Mucosa of rectum (tissue), 2 donors: ENCODE measurements at regions not wholly inside any gene's neighbourhood (a gene's known extent, or its start where the extent isn't known, plus 50 kb on each side); places are given as distances from the start of the nearest gene placed in this dataset.

Experiments used
- H3K27ac ChIP-seq, 2 donors: one replicate each; pipeline ENCODE4 v1.7.0; 2013; ENCODE audit warnings: inconsistent platforms in 2 of 2, low read depth in 2 of 2, low read length in 2 of 2
- H3K27me3 ChIP-seq, 2 donors: one replicate each; pipeline ENCODE4 v1.7.0; 2013; ENCODE audit warnings: low read length in 2 of 2; ENCODE audit not compliant: control insufficient read depth in 2 of 2, insufficient read depth in 2 of 2
- H3K36me3 ChIP-seq, 2 donors: one replicate each; pipeline ENCODE4 v1.7.0; 2013; ENCODE audit warnings: low read length in 2 of 2; ENCODE audit not compliant: control insufficient read depth in 2 of 2, insufficient read depth in 2 of 2
- H3K4me1 ChIP-seq, 2 donors: one replicate each; pipeline ENCODE4 v1.7.0; 2013; ENCODE audit warnings: low read length in 2 of 2, mild to moderate bottlenecking in 1 of 2; ENCODE audit not compliant: control insufficient read depth in 2 of 2, insufficient read depth in 2 of 2
- H3K4me3 ChIP-seq, 2 donors: one replicate each; pipeline ENCODE4 v1.7.0; 2013; ENCODE audit warnings: low read length in 2 of 2
- H3K9ac ChIP-seq, 2 donors: one replicate each; pipeline ENCODE4 v1.7.0; 2013; ENCODE audit warnings: low read length in 2 of 2, low read depth in 1 of 2, mild to moderate bottlenecking in 1 of 2
- H3K9me3 ChIP-seq, 2 donors: one replicate each; pipeline ENCODE4 v1.7.0; 2013; ENCODE audit warnings: low read length in 2 of 2; ENCODE audit not compliant: control insufficient read depth in 2 of 2
- donor health status: healthy.
- donor health status: Normal muscosa, but diverticular disease.

DNA sequence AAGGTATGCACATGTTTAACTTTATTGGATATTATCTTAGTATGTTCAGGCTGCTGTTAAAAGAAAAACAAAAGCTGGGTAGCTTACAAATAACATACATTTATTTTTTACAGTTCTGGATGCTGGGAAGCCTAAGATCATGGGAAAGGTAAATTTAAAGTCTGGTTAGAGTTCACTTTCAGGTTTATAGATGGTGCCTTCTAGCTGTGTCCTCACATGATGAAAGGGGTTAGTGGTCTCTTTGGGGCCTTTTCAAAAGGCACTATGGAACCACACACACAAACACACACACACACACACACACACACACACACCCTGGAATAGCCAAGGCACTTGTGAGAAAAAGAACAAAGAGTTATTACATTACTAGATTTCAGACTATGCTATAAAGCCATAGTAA lies 805.8 kb upstream of the GJE1 start:
- no peak overlapping the region for H3K27ac ChIP-seq
- peak overlapping the region in 1 of 2 donors; percentile 34 for H3K4me3 ChIP-seq

DNA sequence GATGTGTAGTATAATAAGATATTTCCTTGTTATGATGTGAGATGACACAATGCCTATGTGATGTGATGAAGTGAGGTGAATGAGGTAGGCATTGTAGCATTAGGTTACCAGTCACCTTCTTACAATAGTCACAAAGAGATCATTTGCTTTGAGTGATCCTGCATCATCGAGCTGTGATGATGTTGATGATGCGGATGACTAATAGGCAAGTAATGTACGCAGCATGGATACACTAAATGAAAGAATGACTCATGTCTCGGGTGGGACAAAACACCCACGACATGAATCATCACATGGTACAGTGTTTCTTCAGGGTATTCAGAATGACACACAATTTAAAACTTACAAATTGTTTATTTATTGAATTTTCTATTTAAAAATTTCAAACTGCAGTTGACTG lies 806.3 kb upstream of the GJE1 start:
- H3K9me3 ChIP-seq: no peaks in the 10 kb centered on the region
- no peaks in the 10 kb centered on the region for H3K27me3 ChIP-seq
- no peaks in the 10 kb centered on the region for H3K36me3 ChIP-seq
- H3K27ac ChIP-seq: no peak overlapping the region
- peak overlapping the region in 1 of 2 donors; percentile 34 for H3K4me3 ChIP-seq
- H3K9ac ChIP-seq: no peak overlapping the region
- no peaks in the 10 kb centered on the region for H3K4me1 ChIP-seq

More for the DNA sequence above, 805.8 kb upstream of the GJE1 start:
- H3K36me3 ChIP-seq: no peaks in the 10 kb centered on the region
- no peak overlapping the region for H3K9ac ChIP-seq
- H3K27me3 ChIP-seq: no peaks in the 10 kb centered on the region
- H3K4me1 ChIP-seq: no peaks in the 10 kb centered on the region
- H3K9me3 ChIP-seq: no peaks in the 10 kb centered on the region

DNA sequence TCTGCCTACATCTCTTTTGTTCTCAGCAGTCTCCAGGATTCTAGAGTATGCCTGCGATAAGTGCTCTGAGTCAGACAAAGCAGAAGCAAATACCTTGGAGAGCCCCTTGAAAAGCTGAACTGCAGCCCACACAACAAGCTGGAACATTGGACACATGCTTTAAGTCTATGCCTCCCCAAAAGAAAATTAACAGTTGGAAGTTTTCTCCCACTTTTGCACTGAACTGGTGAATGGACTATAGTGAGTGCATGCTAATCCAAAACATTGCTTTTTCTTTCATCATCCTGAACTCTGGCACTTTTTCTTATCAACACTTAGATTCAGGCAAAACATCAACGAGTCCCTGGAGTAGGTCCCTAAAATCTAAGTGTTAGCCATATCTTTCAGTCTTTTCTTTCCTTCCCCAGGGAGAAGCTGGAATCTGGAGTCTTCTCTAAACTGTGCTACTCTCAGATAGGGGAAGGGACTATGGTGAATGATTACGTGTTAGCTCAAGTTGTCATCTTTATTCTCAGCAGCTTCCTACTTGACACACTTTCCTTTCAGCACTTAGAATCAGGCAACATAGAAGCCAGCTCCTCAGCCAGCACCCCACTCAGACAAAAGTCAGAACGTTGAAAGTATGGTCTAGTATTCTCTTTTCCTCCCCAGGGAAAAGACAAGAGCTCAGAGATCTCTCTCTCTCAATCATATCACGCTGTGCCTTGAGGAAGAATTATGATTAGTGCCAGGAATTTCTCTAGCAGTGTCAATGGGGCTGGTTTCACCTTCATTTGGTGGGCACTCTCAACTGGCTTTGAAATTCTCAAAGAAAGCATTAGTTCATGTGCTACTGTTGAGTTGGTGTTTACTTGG lies 811.0 kb upstream of the GJE1 start:
- no peak overlapping the region for H3K4me3 ChIP-seq
- no peak overlapping the region for H3K27ac ChIP-seq
- no peaks in the 10 kb centered on the region for H3K4me1 ChIP-seq

DNA sequence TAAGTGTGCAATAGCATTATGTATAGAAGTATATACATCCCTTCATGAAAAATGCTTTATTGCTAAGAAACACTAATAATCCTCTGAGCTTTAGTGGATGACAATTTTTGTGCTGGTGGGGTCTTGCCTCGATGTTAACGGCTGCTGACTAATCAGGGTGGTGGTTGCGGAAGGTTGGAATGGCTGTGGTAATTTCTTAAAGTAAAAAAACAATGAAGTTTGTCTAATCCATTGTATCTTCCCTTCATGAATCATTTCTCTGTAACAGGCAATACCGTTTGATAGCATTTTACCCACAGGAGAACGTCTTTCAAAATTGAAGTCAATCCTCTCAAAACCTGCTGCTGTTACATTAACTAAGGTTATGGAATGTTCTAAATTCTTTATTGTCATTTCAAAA lies 816.5 kb upstream of the GJE1 start:
- H3K4me1 ChIP-seq: no peaks in the 10 kb centered on the region
- H3K9me3 ChIP-seq: no peaks in the 10 kb centered on the region
- H3K27me3 ChIP-seq: no peaks in the 10 kb centered on the region
- no peak overlapping the region for H3K9ac ChIP-seq
- no peak overlapping the region for H3K27ac ChIP-seq
- H3K36me3 ChIP-seq: no peaks in the 10 kb centered on the region
- H3K4me3 ChIP-seq: no peak overlapping the region

More for the DNA sequence above, 811.0 kb upstream of the GJE1 start:
- no peak overlapping the region for H3K9ac ChIP-seq
- no peaks in the 10 kb centered on the region for H3K9me3 ChIP-seq
- H3K36me3 ChIP-seq: no peaks in the 10 kb centered on the region
- H3K27me3 ChIP-seq: no peaks in the 10 kb centered on the region

DNA sequence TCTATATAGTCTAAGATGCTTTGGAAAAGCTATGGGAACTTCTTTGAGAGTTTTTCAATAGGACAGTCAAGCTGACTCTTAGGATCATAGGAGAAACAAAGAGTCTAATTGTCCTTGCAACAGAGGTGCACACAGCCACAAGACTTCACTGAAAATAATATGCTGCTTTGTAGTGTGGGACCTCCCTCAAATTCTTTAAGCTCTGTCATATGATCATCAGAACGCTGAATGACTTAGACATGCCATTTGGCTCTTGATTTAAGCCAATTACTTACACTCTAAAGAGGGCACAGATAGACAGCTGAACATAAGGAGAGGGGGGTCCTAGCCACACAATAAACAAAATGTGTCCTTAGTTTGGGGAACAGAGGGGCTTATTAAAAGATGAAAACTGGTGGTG lies 818.7 kb upstream of the GJE1 start:
- no peaks in the 10 kb centered on the region for H3K9me3 ChIP-seq
- H3K4me3 ChIP-seq: no peak overlapping the region
- no peak overlapping the region for H3K9ac ChIP-seq
- H3K27me3 ChIP-seq: no peaks in the 10 kb centered on the region
- no peak overlapping the region for H3K27ac ChIP-seq
- H3K4me1 ChIP-seq: no peaks in the 10 kb centered on the region
- no peaks in the 10 kb centered on the region for H3K36me3 ChIP-seq

DNA sequence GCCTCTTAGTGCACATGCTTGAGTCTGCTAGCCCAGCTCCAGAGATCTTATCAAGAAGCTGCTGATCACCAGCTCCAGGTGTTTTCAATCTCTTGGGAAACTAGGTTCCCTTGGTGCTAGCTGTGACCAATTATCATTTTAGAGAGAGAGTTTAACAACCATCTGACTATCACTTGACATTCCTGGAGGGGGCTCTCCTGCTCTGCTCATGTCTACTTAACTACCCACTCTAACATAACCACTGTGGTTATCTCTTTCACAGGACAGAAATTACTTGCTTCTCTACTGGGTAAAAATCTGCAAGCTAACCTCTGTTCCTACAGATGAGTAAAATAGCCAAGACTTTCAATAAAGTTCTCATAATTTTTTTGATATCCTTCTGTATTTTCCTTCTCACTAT lies 823.4 kb upstream of the GJE1 start:
- no peaks in the 10 kb centered on the region for H3K9me3 ChIP-seq
- H3K27ac ChIP-seq: no peak overlapping the region
- no peak overlapping the region for H3K9ac ChIP-seq
- no peak overlapping the region for H3K4me3 ChIP-seq
- H3K36me3 ChIP-seq: no peaks in the 10 kb centered on the region
- H3K27me3 ChIP-seq: no peaks in the 10 kb centered on the region
- no peaks in the 10 kb centered on the region for H3K4me1 ChIP-seq

DNA sequence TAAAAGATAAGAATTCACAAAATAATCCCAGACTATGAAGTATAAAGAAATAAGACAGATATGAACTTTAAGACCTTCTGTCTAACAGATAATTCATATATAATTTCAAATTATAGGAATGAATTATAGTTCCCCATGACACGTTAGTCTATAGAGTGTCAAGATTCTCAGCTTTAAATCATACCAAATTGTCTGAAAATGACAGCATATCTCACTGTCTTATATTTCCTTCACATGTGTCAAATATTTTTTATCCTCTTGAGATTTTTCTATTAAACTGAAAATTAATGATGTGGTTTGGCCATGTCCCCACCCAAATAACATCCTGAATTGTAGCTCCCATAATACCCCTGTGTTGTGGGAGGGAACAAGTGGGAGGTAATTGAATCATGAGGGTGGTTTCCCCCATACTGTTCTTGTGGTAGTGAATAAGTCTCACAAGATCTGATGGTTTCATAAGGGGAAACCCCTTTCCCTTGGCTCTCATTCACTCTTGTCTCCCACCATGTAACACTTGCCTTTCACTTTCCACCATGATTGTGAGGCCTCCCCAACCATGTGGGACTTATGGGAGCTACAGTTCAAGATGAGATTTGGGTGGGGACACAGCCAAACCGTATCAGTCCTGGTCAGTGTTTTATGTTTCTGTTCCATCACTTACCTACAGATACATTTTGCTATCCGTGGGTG lies 825.3 kb upstream of the GJE1 start:
- Histone ChIP-seq H3K27me3 (no peaks in the 10 kb centered on the region), H3K4me1 (no peaks in the 10 kb centered on the region), H3K36me3 (no peaks in the 10 kb centered on the region), H3K27ac (no peak overlapping the region), H3K9ac (no peak overlapping the region), H3K4me3 (no peak overlapping the region), H3K9me3 (no peaks in the 10 kb centered on the region)

DNA sequence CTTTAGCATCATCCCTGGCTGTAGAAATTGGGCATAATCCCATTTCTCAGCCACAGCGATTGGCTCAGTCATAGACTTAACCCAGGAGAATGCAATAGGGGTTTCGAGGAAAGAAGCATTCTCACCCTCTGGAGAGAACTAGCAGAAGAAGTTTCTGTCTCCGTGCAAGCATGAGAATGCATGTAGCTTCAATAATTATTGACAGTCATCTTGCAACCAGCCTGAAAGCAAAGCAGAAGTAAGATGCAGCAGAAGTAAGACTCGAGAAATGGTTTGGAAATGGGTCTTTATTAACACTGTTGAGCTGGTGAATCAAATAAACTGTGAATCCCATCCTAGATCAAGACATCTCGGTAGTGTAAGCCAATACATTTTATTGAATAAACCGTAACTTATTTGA lies 828.8 kb upstream of the GJE1 start:
- Histone ChIP-seq H3K4me3 (no peak overlapping the region), H3K9ac (no peak overlapping the region), H3K9me3 (no peaks in the 10 kb centered on the region), H3K27ac (no peak overlapping the region), H3K27me3 (no peaks in the 10 kb centered on the region), H3K4me1 (no peaks in the 10 kb centered on the region), H3K36me3 (no peaks in the 10 kb centered on the region)

DNA sequence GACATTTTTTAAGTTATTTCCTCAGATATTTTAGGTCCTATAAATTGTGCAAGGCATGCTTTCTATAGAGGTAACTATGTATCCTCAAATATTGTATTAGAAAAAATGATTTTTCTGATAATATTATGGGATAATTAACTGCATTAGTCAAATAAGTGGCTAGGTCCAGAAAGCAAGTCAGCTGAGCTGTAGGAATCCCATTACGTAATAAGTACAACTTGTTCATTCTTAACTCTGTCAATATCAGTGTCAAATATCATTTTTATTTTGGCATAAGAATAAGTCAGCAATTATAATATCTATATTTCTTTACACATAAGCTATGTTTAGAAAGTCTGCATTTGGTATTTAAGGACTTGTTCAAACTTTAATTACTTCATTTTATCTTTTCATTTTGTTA lies 830.9 kb upstream of the GJE1 start:
- Histone ChIP-seq H3K27me3 (no peaks in the 10 kb centered on the region), H3K9ac (no peak overlapping the region), H3K27ac (no peak overlapping the region), H3K4me1 (no peaks in the 10 kb centered on the region), H3K4me3 (no peak overlapping the region), H3K9me3 (no peaks in the 10 kb centered on the region), H3K36me3 (no peaks in the 10 kb centered on the region)

DNA sequence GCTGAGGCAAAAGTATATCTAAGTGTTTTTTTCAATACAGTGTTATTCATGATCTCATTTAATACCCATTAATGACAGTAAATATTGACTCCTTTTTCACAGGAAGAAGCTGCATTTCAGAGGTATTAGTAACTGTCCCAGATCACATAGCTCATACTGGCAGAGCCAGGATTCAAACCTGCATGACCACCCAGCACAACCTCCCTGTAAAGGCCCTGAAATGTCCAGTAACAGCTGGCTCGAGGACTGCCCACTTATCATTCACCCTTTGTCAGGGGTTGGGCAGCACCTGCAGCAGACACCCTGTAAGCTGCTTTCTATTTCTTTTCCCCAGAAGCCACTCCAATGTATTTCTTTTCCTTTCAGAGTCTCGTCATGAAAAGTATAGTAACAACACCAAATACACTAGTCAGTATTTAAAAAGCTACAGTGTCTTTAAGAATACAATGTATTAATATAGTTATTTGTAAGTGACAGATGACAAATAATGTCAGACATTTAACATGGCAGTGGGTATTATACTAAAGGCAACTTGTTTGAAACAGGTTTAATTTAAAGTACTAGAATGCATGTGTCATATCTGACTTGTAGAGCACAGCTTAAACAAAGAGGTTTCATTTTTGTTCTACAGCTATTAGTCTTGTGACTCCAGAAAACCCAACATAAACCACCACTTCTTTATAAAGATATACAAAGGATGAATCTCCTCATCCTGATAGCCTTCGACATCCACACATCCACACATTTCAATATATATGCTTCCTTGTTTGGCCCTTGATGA lies 841.6 kb upstream of the GJE1 start:
- no peak overlapping the region for H3K4me3 ChIP-seq
- no peaks in the 10 kb centered on the region for H3K27me3 ChIP-seq
- no peak overlapping the region for H3K27ac ChIP-seq
- H3K36me3 ChIP-seq: no peaks in the 10 kb centered on the region
- no peak overlapping the region for H3K9ac ChIP-seq
- H3K4me1 ChIP-seq: no peaks in the 10 kb centered on the region
- H3K9me3 ChIP-seq: no peaks in the 10 kb centered on the region
